ENCODE measurements at regions not wholly inside any gene's neighbourhood (a gene's known extent, or its start where the extent isn't known, plus 50 kb on each side); places are given as distances from the start of the nearest gene placed in this dataset.

GRCh38 chr4:177680308-177680707 lies 238.1 kb upstream of the AGA start:
- H2AK5ac ChIP-seq (ENCODE audit: low read depth, low read length): no peak overlapping the region
- H2BK5ac ChIP-seq (ENCODE audit: low read depth, low read length, poor library complexity, severe bottlenecking): no peak overlapping the region
- WGBS, 2 experiments (ENCODE audit: extremely low coverage in 2 of 2, insufficient read length in 1 of 2): no CpG with 5 or more reads among the region's 2 CpGs
- DNase-seq (no peak), ATAC-seq (ENCODE audit: low read depth) (no peak)
- H3K4me1 ChIP-seq (ENCODE audit: control insufficient read depth, insufficient read depth, low read length): peaks cover 2% of the 10 kb centered on the region; the same call in 1 of the 2 replicates
- H3K9ac ChIP-seq (ENCODE audit: low read depth, low read length): no peak overlapping the region
- H3K23ac ChIP-seq (ENCODE audit: low read depth, low read length): no peak overlapping the region
- intact Hi-C loops (cut with micrococcal nuclease): no loop called here
- no peaks in the 10 kb centered on the region; the same call in 1 of the 2 replicates for H3K9me1 ChIP-seq (ENCODE audit: insufficient read depth, low read length)
- H3K27ac ChIP-seq (ENCODE audit: insufficient read depth, low read length): no peak overlapping the region
- dilution Hi-C loops (cut with HindIII; ENCODE audit: low sequenced_read_pairs, unreplicated experiment): no loop called here
- TF ChIP-seq RCOR1 (IDR thresholded peaks at IDR 0.05; ENCODE audit: insufficient replicate concordance, low read length) (no peak), BHLHE40 (IDR thresholded peaks at IDR 0.05; ENCODE audit: low read depth, low read length) (no peak), RFX5 (IDR thresholded peaks at IDR 0.05; ENCODE audit: low read depth, low read length) (no peak), SMC3 (IDR thresholded peaks at IDR 0.05; ENCODE audit: low read depth, low read length) (no peak), NFE2L2 (IDR thresholded peaks at IDR 0.05; ENCODE audit: low read depth, low read length) (no peak), MXI1 (IDR thresholded peaks at IDR 0.05; ENCODE audit: borderline replicate concordance, low read depth, low read length) (no peak), FOS (IDR thresholded peaks at IDR 0.05; ENCODE audit: low read depth, low read length) (no peak), CEBPB (IDR thresholded peaks at IDR 0.05; ENCODE audit: low read depth, low read length) (no peak), CHD1 (IDR thresholded peaks at IDR 0.05; ENCODE audit: low read depth, low read length) (no peak), ELK1 (IDR thresholded peaks at IDR 0.05; ENCODE audit: borderline replicate concordance, low read depth, low read length) (no peak), USF2 (IDR thresholded peaks at IDR 0.05; ENCODE audit: low read depth, low read length) (no peak), MAFK (IDR thresholded peaks at IDR 0.05; ENCODE audit: low read depth, low read length) (no peak), CTCF (conservative IDR thresholded peaks at IDR 0.05; ENCODE audit: low read depth, low read length) (no peak), POLR2A (IDR thresholded peaks at IDR 0.05; ENCODE audit: low read depth, low read length) (no peak), MAZ (IDR thresholded peaks at IDR 0.05; ENCODE audit: borderline replicate concordance, low read depth, low read length) (no peak), RAD21 (IDR thresholded peaks at IDR 0.05; ENCODE audit: low read length) (no peak)
- CTCF ChIA-PET: no interaction called here
- no peaks in the 10 kb centered on the region for H3K36me3 ChIP-seq (ENCODE audit: control insufficient read depth, insufficient read depth, low read length)
- no peak overlapping the region for H3K14ac ChIP-seq (replicated peaks; ENCODE audit: low read depth, low read length)
- H3K79me1 ChIP-seq (ENCODE audit: low read depth in 1 of 2, low read length in 2 of 2): no peaks in the 10 kb centered on the region
- no peak overlapping the region for H3K4me3 ChIP-seq (ENCODE audit: insufficient read depth, low read depth, low read length)
- no TSS peak for BruUV-seq (replicated peaks)
- in situ Hi-C loops (cut with MboI; ENCODE audit: low sequenced_read_pairs): no loop called here
- no peak overlapping the region for H4K91ac ChIP-seq (ENCODE audit: insufficient read depth, low read depth, low read length)
- H3K27me3 ChIP-seq (ENCODE audit: control insufficient read depth, insufficient read depth, low read length): no peaks in the 10 kb centered on the region
- no peak overlapping the region for H3K56ac ChIP-seq (ENCODE audit: extremely low read depth, insufficient read depth, low read length)
- no peaks in the 10 kb centered on the region for H3K9me3 ChIP-seq (ENCODE audit: control insufficient read depth, insufficient read depth, low read length)
- no peak overlapping the region for H2AK9ac ChIP-seq (replicated peaks; ENCODE audit: low read depth, low read length, poor library complexity)
- H3K18ac ChIP-seq (ENCODE audit: low read depth, low read length): no peak overlapping the region
- H2BK15ac ChIP-seq (ENCODE audit: low read depth, low read length): no peak overlapping the region
- no peak overlapping the region for H2BK20ac ChIP-seq (ENCODE audit: low read depth, low read length)
- H2AFZ ChIP-seq (replicated peaks; ENCODE audit: low read length, poor library complexity): peak overlapping the region; percentile 32
- no peaks in the 10 kb centered on the region for H4K20me1 ChIP-seq (ENCODE audit: insufficient read depth, low read length)
- H4K8ac ChIP-seq (ENCODE audit: low read depth in 2 of 2, low read length in 2 of 2): no peak overlapping the region
- H3K4me2 ChIP-seq (ENCODE audit: low read depth, low read length): no peak overlapping the region
- POLR2A ChIA-PET (ENCODE audit: unreplicated experiment): no interaction called here
- no peak overlapping the region for H3K4ac ChIP-seq (ENCODE audit: low read depth, low read length)
- no peak overlapping the region for H2BK120ac ChIP-seq (ENCODE audit: low read depth, low read length)
- no peak overlapping the region for H4K5ac ChIP-seq (ENCODE audit: low read depth, low read length)

Measured in IMR-90 (cell line).